IMR-90 (cell line): ENCODE measurements at regions not wholly inside any gene's neighbourhood (a gene's known extent, or its start where the extent isn't known, plus 50 kb on each side); places are given as distances from the start of the nearest gene placed in this dataset.

Experiments
- ATAC-seq: fragments of 200-7000 bp; cut with Tn5 transposase; 2 replicates; pipeline ENCODE4 v1.9.1; 2020; ENCODE audit warnings: low read depth, mild to moderate bottlenecking, moderate library complexity
- BruUV-seq: library from RNA; stranded (reverse); fragments of 400-500 nt; replicated peaks from 2 replicates; lab custom pipeline; 2021; lab: Mats Ljungman, UMichigan
- CTCF ChIA-PET: fragments of 300-600 bp; formaldehyde crosslinking; extraction: SDS; loops from one replicate; lab custom pipeline; 2021; ENCODE audit warnings: antibody characterized with exemption; lab: Yijun Ruan, JAX
- POLR2A ChIA-PET: fragments of 300-600 bp; sonication (Branson Sonifier 250); formaldehyde crosslinking; loops from one replicate; lab custom pipeline; 2022; ENCODE audit warnings: antibody characterized with exemption; ENCODE audit not compliant: unreplicated experiment; lab: Charles Lee
- DNase-seq: peaks from one replicate; pipeline ENCODE4 v3.0.0; 2013
- H2AFZ ChIP-seq: replicated peaks from 2 replicates; pipeline ENCODE3; 2013; ENCODE audit warnings: low read length, mild to moderate bottlenecking; ENCODE audit not compliant: poor library complexity
- H2AK5ac ChIP-seq: 2 replicates; pipeline ENCODE4 v1.6.1; 2013; ENCODE audit warnings: low read depth, low read length, inconsistent platforms
- H2AK9ac ChIP-seq: replicated peaks from 2 replicates; pipeline ENCODE3; 2013; ENCODE audit warnings: mild to moderate bottlenecking, low read depth, low read length, moderate library complexity; ENCODE audit not compliant: poor library complexity
- H2BK120ac ChIP-seq: 2 replicates; pipeline ENCODE4 v1.6.1; 2013; ENCODE audit warnings: low read depth, low read length, inconsistent platforms
- H2BK15ac ChIP-seq: 3 replicates; pipeline ENCODE4 v1.6.1; 2013; ENCODE audit warnings: low read depth, low read length, inconsistent platforms
- H2BK20ac ChIP-seq: 2 replicates; pipeline ENCODE4 v1.6.1; 2013; ENCODE audit warnings: low read depth, mild to moderate bottlenecking, inconsistent platforms, low read length, moderate library complexity
- H2BK5ac ChIP-seq: 2 replicates; pipeline ENCODE4 v1.6.1; 2013; ENCODE audit warnings: mild to moderate bottlenecking, low read depth, low read length, inconsistent platforms; ENCODE audit not compliant: poor library complexity, severe bottlenecking
- H3K14ac ChIP-seq: replicated peaks from 2 replicates; pipeline ENCODE4 v1.6.1; 2013; ENCODE audit warnings: low read depth, low read length, inconsistent platforms
- H3K18ac ChIP-seq: 2 replicates; pipeline ENCODE4 v1.6.1; 2013; ENCODE audit warnings: low read depth, low read length, control low read depth
- H3K23ac ChIP-seq: 2 replicates; pipeline ENCODE4 v1.6.1; 2013; ENCODE audit warnings: low read depth, low read length, inconsistent platforms
- H3K27ac ChIP-seq: 2 replicates; pipeline ENCODE4 v1.5.1; 2013; ENCODE audit warnings: mild to moderate bottlenecking, control low read depth, low read length; ENCODE audit not compliant: insufficient read depth
- H3K27me3 ChIP-seq: 2 replicates; pipeline ENCODE4 v1.6.1; 2013; ENCODE audit warnings: low read length; ENCODE audit not compliant: control insufficient read depth, insufficient read depth
- H3K36me3 ChIP-seq: 2 replicates; pipeline ENCODE4 v1.6.1; 2013; ENCODE audit warnings: low read length, mixed read lengths; ENCODE audit not compliant: control insufficient read depth, insufficient read depth
- H3K4ac ChIP-seq: 2 replicates; pipeline ENCODE4 v1.6.1; 2013; ENCODE audit warnings: low read depth, low read length, inconsistent platforms
- H3K4me1 ChIP-seq: 2 replicates; pipeline ENCODE4 v1.6.1; 2013; ENCODE audit warnings: low read length, mixed read lengths; ENCODE audit not compliant: control insufficient read depth, insufficient read depth
- H3K4me2 ChIP-seq: 2 replicates; pipeline ENCODE4 v1.6.1; 2013; ENCODE audit warnings: low read depth, mild to moderate bottlenecking, control low read depth, low read length, moderate library complexity
- H3K4me3 ChIP-seq: 2 replicates; pipeline ENCODE4 v1.5.1; 2013; ENCODE audit warnings: low read depth, mild to moderate bottlenecking, control low read depth, low read length, moderate library complexity; ENCODE audit not compliant: insufficient read depth
- H3K56ac ChIP-seq: 2 replicates; pipeline ENCODE4 v1.6.1; 2013; ENCODE audit warnings: low read length, inconsistent platforms; ENCODE audit not compliant: insufficient read depth; ENCODE audit errors: extremely low read depth
- H3K79me1 ChIP-seq, 2 experiments: 2 replicates each; pipeline ENCODE4 v1.6.1; 2013; ENCODE audit warnings: low read length in 2 of 2, inconsistent platforms in 1 of 2, low read depth in 1 of 2
- H3K9ac ChIP-seq: 2 replicates; pipeline ENCODE4 v1.6.1; 2013; ENCODE audit warnings: low read depth, low read length, control low read depth
- H3K9me1 ChIP-seq: 2 replicates; pipeline ENCODE4 v1.6.1; 2013; ENCODE audit warnings: low read length, inconsistent platforms; ENCODE audit not compliant: insufficient read depth
- H3K9me3 ChIP-seq: 2 replicates; pipeline ENCODE4 v1.6.1; 2013; ENCODE audit warnings: low read length; ENCODE audit not compliant: control insufficient read depth, insufficient read depth
- H4K20me1 ChIP-seq: 2 replicates; pipeline ENCODE4 v1.6.1; 2013; ENCODE audit warnings: low read length, inconsistent platforms; ENCODE audit not compliant: insufficient read depth
- H4K5ac ChIP-seq: 2 replicates; pipeline ENCODE4 v1.6.1; 2013; ENCODE audit warnings: mild to moderate bottlenecking, low read depth, low read length, control low read depth
- H4K8ac ChIP-seq, 2 experiments: 2 replicates each; pipeline ENCODE4 v1.6.1; 2013; ENCODE audit warnings: low read depth in 2 of 2, low read length in 2 of 2, control low read depth in 1 of 2, inconsistent platforms in 1 of 2
- H4K91ac ChIP-seq: 2 replicates; pipeline ENCODE4 v1.6.1; 2013; ENCODE audit warnings: low read depth, low read length, inconsistent platforms; ENCODE audit not compliant: insufficient read depth
- CEBPB ChIP-seq: IDR thresholded peaks from 2 replicates; pipeline ENCODE4 v1.6.1; 2012; ENCODE audit warnings: low read depth, low read length, improper control_type of control experiment
- CHD1 ChIP-seq: IDR thresholded peaks from 2 replicates; pipeline ENCODE4 v1.6.1; 2012; ENCODE audit warnings: low read depth, low read length, improper control_type of control experiment
- FOS ChIP-seq: fragments of 150-350 bp; IDR thresholded peaks from 2 replicates; pipeline ENCODE4 v1.6.1; 2016; ENCODE audit warnings: low read depth, low read length
- MAZ ChIP-seq: IDR thresholded peaks from 2 replicates; pipeline ENCODE4 v1.6.1; 2012; ENCODE audit warnings: low read depth, mild to moderate bottlenecking, low read length, improper control_type of control experiment, moderate library complexity, borderline replicate concordance
- MXI1 ChIP-seq: IDR thresholded peaks from 2 replicates; pipeline ENCODE4 v1.6.1; 2012; ENCODE audit warnings: low read depth, mild to moderate bottlenecking, low read length, moderate library complexity, borderline replicate concordance
- POLR2A ChIP-seq: IDR thresholded peaks from 2 replicates; pipeline ENCODE4 v1.6.1; 2012; ENCODE audit warnings: mild to moderate bottlenecking, low read depth, low read length
- RAD21 ChIP-seq: IDR thresholded peaks from 2 replicates; pipeline ENCODE4 v1.6.1; 2012; ENCODE audit warnings: low read length, improper control_type of control experiment
- RCOR1 ChIP-seq: IDR thresholded peaks from 2 replicates; pipeline ENCODE4 v1.6.1; 2012; ENCODE audit warnings: mild to moderate bottlenecking, low read length, improper control_type of control experiment; ENCODE audit not compliant: insufficient replicate concordance
- RFX5 ChIP-seq: IDR thresholded peaks from 2 replicates; pipeline ENCODE4 v1.8.0; 2012; ENCODE audit warnings: low read depth, mild to moderate bottlenecking, low read length, moderate library complexity
- SMC3 ChIP-seq: fragments of 150-350 bp; IDR thresholded peaks from 2 replicates; pipeline ENCODE4 v1.6.1; 2016; ENCODE audit warnings: low read depth, mild to moderate bottlenecking, antibody characterized with exemption, low read length, moderate library complexity
- dilution Hi-C: fragments of 300-500 bp; cut with HindIII; formaldehyde crosslinking; loops from one replicate; pipeline ENCODE4 v1.14.3; 2018; ENCODE audit warnings: low sequenced_read_pairs; ENCODE audit not compliant: unreplicated experiment
- in situ Hi-C: fragments of 300-500 bp; cut with MboI; formaldehyde crosslinking; loops from 3 replicates; pipeline ENCODE4 v1.14.3; 2019; ENCODE audit warnings: low sequenced_read_pairs, inconsistent platforms, mixed read lengths
- intact Hi-C: fragments of 100-400 bp; cut with micrococcal nuclease; formaldehyde crosslinking; loops from 2 replicates; pipeline ENCODE4 v1.10.0; 2022
- TF ChIP-seq, protein P1 (sequence below): fragments of 150-350 bp; IDR thresholded peaks from 2 replicates; pipeline ENCODE4 v1.6.1; 2016; ENCODE audit warnings: low read depth, mild to moderate bottlenecking, low read length, moderate library complexity, borderline replicate concordance
- TF ChIP-seq, protein P2 (sequence below): fragments of 150-350 bp; IDR thresholded peaks from 2 replicates; pipeline ENCODE4 v1.6.1; 2017; ENCODE audit warnings: mild to moderate bottlenecking, antibody characterized with exemption, low read length, low read depth

DNA sequence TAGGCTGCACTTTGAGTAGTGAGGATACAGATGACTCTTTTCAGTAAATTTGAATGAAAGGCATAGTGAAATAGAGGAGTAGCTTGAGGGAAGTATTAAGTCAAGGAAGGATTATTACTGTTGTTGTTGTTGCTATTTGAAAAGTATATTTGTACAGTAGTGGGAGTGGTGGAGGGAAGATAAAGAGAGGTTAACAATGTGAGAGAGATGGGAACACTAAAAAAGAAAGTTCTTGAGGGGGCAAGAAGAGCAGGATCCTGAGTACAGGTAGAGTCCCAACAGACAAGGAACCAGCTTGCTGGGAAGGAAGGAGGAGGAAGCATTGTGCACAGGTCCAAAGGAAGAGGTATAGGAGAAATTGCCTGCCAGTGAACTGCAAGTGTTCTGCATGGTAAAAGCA lies 75.6 kb upstream of the GOLGA8B start:
- no peaks in the 10 kb centered on the region for H3K9me3 ChIP-seq
- TF ChIP-seq FOS (no peak), RAD21 (no peak), POLR2A (no peak), SMC3 (no peak), MAZ (no peak), CHD1 (no peak), RCOR1 (no peak), MXI1 (no peak), RFX5 (no peak), CEBPB (no peak)
- TF ChIP-seq, protein P1, sequence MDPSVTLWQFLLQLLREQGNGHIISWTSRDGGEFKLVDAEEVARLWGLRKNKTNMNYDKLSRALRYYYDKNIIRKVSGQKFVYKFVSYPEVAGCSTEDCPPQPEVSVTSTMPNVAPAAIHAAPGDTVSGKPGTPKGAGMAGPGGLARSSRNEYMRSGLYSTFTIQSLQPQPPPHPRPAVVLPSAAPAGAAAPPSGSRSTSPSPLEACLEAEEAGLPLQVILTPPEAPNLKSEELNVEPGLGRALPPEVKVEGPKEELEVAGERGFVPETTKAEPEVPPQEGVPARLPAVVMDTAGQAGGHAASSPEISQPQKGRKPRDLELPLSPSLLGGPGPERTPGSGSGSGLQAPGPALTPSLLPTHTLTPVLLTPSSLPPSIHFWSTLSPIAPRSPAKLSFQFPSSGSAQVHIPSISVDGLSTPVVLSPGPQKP: no peak
- TF ChIP-seq, protein P2, sequence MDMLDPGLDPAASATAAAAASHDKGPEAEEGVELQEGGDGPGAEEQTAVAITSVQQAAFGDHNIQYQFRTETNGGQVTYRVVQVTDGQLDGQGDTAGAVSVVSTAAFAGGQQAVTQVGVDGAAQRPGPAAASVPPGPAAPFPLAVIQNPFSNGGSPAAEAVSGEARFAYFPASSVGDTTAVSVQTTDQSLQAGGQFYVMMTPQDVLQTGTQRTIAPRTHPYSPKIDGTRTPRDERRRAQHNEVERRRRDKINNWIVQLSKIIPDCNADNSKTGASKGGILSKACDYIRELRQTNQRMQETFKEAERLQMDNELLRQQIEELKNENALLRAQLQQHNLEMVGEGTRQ: no peak
- in situ Hi-C loops (no loop called here), intact Hi-C loops (no loop called here), dilution Hi-C loops (no loop called here)
- no peak overlapping the region for H4K8ac ChIP-seq
- no peak overlapping the region for H3K4ac ChIP-seq
- H3K18ac ChIP-seq: no peak overlapping the region
- H2AFZ ChIP-seq: no peak overlapping the region
- H2AK5ac ChIP-seq: no peak overlapping the region
- no peaks in the 10 kb centered on the region for H3K4me1 ChIP-seq
- no peaks in the 10 kb centered on the region for H3K36me3 ChIP-seq
- ChIA-PET CTCF (no interaction called here), POLR2A (no interaction called here)
- no peak overlapping the region for H3K4me2 ChIP-seq
- no peak overlapping the region for H4K5ac ChIP-seq
- H3K23ac ChIP-seq: no peak overlapping the region
- H4K20me1 ChIP-seq: no peaks in the 10 kb centered on the region
- no peak for ATAC-seq
- H2BK20ac ChIP-seq: no peak overlapping the region
- H3K79me1 ChIP-seq: no peaks in the 10 kb centered on the region
- no peak overlapping the region for H3K14ac ChIP-seq
- no peak overlapping the region for H3K9ac ChIP-seq
- H3K56ac ChIP-seq: no peak overlapping the region
- H2AK9ac ChIP-seq: no peak overlapping the region
- BruUV-seq: no TSS peak
- H3K9me1 ChIP-seq: no peaks in the 10 kb centered on the region
- H2BK5ac ChIP-seq: no peak overlapping the region
- no peak overlapping the region for H3K27ac ChIP-seq
- no peak overlapping the region for H2BK15ac ChIP-seq
- no peak for DNase-seq
- peaks cover 2% of the 10 kb centered on the region; the same call in 1 of the 2 replicates for H3K27me3 ChIP-seq
- no peak overlapping the region for H3K4me3 ChIP-seq
- no peak overlapping the region for H2BK120ac ChIP-seq
- H4K91ac ChIP-seq: no peak overlapping the region
